ENCODE measurements at regions not wholly inside any gene's neighbourhood (a gene's known extent, or its start where the extent isn't known, plus 50 kb on each side); places are given as distances from the start of the nearest gene placed in this dataset.

DNA sequence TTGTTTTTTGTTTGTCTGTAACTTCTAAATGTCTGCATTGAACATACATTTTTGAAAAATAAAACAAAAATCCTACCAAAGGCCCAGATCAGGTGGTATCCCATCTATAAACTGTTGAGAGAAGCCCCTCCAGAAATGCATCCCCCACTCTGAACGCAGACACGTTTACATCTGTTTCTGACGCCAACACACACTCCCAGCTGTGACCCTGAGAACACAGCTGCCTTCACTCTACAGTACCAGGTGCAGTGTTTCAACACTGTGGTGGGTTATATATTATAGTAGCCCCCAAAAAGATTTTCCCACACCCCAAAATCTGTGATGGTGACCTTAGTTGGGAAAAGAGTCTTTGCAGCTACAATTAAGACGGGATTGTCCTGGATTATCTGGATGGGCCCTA is 199.1 kb upstream of the JARID2 start:
- no peak overlapping the region for H3K4me2 ChIP-seq (ENCODE audit: insufficient read depth, insufficient read length, low read length)
- H3K27ac ChIP-seq (ENCODE audit: insufficient read length, low read depth, low read length) = no peak overlapping the region
- H2BK15ac ChIP-seq (ENCODE audit: low read depth, low read length) = no peak overlapping the region
- no peak for TF ChIP-seq CTCF (conservative IDR thresholded peaks at IDR 0.05)
- H4K20me1 ChIP-seq (ENCODE audit: control insufficient read depth, insufficient read depth, insufficient read length) = no peaks in the 10 kb centered on the region
- H3K9ac ChIP-seq (ENCODE audit: extremely low read depth, insufficient read length, low read length) = no peak overlapping the region
- H3K56ac ChIP-seq (ENCODE audit: insufficient read length, low read depth, low read length) = no peak overlapping the region
- H2AFZ ChIP-seq (ENCODE audit: low read length) = no peak overlapping the region
- H3K9me3 Mint-ChIP-seq = no peaks in the 10 kb centered on the region; a peak in 1 of 5 replicates
- H3K4me1 ChIP-seq (ENCODE audit: insufficient read depth, low read length) = peaks cover 5% of the 10 kb centered on the region; the same call in 1 of the 2 replicates
- no peak overlapping the region for H3K23ac ChIP-seq (ENCODE audit: insufficient read length, low read depth, low read length)
- no peaks in the 10 kb centered on the region for H3K27me3 ChIP-seq (ENCODE audit: insufficient read depth, low read length)
- no peaks in the 10 kb centered on the region for H3K23me2 ChIP-seq (ENCODE audit: insufficient read length, low read depth, low read length, poor library complexity, severe bottlenecking)
- no peaks in the 10 kb centered on the region for H3K9me3 ChIP-seq (ENCODE audit: control insufficient read depth, low read depth, low read length)
- no peak overlapping the region for H2BK5ac ChIP-seq (ENCODE audit: insufficient read length, low read length)
- H3K79me2 ChIP-seq (ENCODE audit: insufficient read depth, low read length) = no peaks in the 10 kb centered on the region
- H3K18ac ChIP-seq (ENCODE audit: insufficient read length, low read depth, low read length) = no peak overlapping the region
- no peak overlapping the region for H3T11ph ChIP-seq (ENCODE audit: low read length)
- H4K5ac ChIP-seq (ENCODE audit: insufficient read length, low read depth, low read length) = no peak overlapping the region
- no peak overlapping the region for H3K4me3 Mint-ChIP-seq
- no peak overlapping the region for H4K8ac ChIP-seq (replicated peaks; ENCODE audit: insufficient read length, low read depth, low read length)
- no peak overlapping the region for H2BK12ac ChIP-seq (ENCODE audit: insufficient read length, low read depth, low read length)
- no CpG with 5 or more reads among the region's 4 CpGs for WGBS (ENCODE audit: extremely low coverage, insufficient read length, low lambda C conversion rate)
- no peaks in the 10 kb centered on the region; a peak in 2 of 7 replicates for H3K36me3 Mint-ChIP-seq (ENCODE audit: insufficient read depth in 1 of 3, low read depth in 3 of 3)
- H2BK20ac ChIP-seq (ENCODE audit: low read depth, low read length, poor library complexity, severe bottlenecking) = no peak overlapping the region
- no peak overlapping the region for H3K4ac ChIP-seq (ENCODE audit: low read depth, low read length)
- H3K4me1 Mint-ChIP-seq = peaks cover 24% of the 10 kb centered on the region in 2 experiments
- 0 out of 2 replicates have a peak, but pooled peaks cover 2% of the 10 kb centered on the region for H3K27me3 Mint-ChIP-seq (ENCODE audit: low read depth)
- no peak overlapping the region for H2BK120ac ChIP-seq (ENCODE audit: low read depth, low read length, poor library complexity, severe bottlenecking)
- H3K14ac ChIP-seq (ENCODE audit: insufficient read depth, low read length) = no peak overlapping the region
- no peak for DNase-seq
- 0 out of 7 replicates have a peak overlapping the region, but pooled peaks of 1 of the 3 experiments have one; percentile 14 for H3K27ac Mint-ChIP-seq
- H4K91ac ChIP-seq (ENCODE audit: insufficient read length, low read depth, low read length) = no peak overlapping the region
- H2AK5ac ChIP-seq (ENCODE audit: insufficient read length, low read length) = no peak overlapping the region
- H3K79me1 ChIP-seq (ENCODE audit: insufficient read depth, low read depth, low read length, poor library complexity, severe bottlenecking) = no peaks in the 10 kb centered on the region
